Endodermal cell (in vitro differentiated cells): ENCODE measurements at regions not wholly inside any gene's neighbourhood (a gene's known extent, or its start where the extent isn't known, plus 50 kb on each side); places are given as distances from the start of the nearest gene placed in this dataset.

Experiments used
- DNase-seq: peaks from one replicate; pipeline ENCODE4 v3.0.0-alpha.2; 2017
- H3K27ac ChIP-seq: 2 replicates; pipeline ENCODE4 v1.5.1; 2013; ENCODE audit warnings: mild to moderate bottlenecking, low read depth, low read length, moderate library complexity
- H3K27me3 ChIP-seq: 2 replicates; pipeline ENCODE4 v1.6.1; 2013; ENCODE audit warnings: mild to moderate bottlenecking, low read length, moderate library complexity; ENCODE audit not compliant: insufficient read depth, control insufficient read depth, poor library complexity, severe bottlenecking
- H3K36me3 ChIP-seq: 2 replicates; pipeline ENCODE4 v1.7.0; 2013; ENCODE audit warnings: mild to moderate bottlenecking, low read length, moderate library complexity; ENCODE audit not compliant: control insufficient read depth, insufficient read depth
- H3K4me1 ChIP-seq: one replicate; pipeline ENCODE4 v1.7.0; 2013; ENCODE audit warnings: low read length; ENCODE audit not compliant: control insufficient read depth, insufficient read depth
- H3K4me3 ChIP-seq: 2 replicates; pipeline ENCODE4 v1.5.1; 2013; ENCODE audit warnings: mild to moderate bottlenecking, low read length, moderate library complexity
- H3K9ac ChIP-seq: 2 replicates; pipeline ENCODE4 v1.6.1; 2013; ENCODE audit warnings: mild to moderate bottlenecking, low read length, moderate library complexity; ENCODE audit not compliant: poor library complexity, severe bottlenecking; ENCODE audit errors: extremely low read depth
- H3K9me3 ChIP-seq: 2 replicates; pipeline ENCODE4 v1.6.1; 2013; ENCODE audit warnings: mild to moderate bottlenecking, low read length, moderate library complexity; ENCODE audit not compliant: control insufficient read depth
- H3K27ac Mint-ChIP-seq: 2 replicates; pipeline ENCODE4 v1.8.0; 2020; ENCODE audit warnings: mixed read lengths
- H3K27me3 Mint-ChIP-seq: 2 replicates; pipeline ENCODE4 v1.8.0; 2021; ENCODE audit warnings: mild to moderate bottlenecking, mixed read lengths; ENCODE audit not compliant: insufficient read depth
- H3K36me3 Mint-ChIP-seq: 2 replicates; pipeline ENCODE4 v1.8.0; 2020; ENCODE audit warnings: low read depth, mixed read lengths
- H3K4me1 Mint-ChIP-seq: 2 replicates; pipeline ENCODE4 v1.8.0; 2020; ENCODE audit warnings: mixed read lengths
- H3K4me3 Mint-ChIP-seq: 2 replicates; pipeline ENCODE4 v1.8.0; 2020; ENCODE audit warnings: mild to moderate bottlenecking, moderate library complexity, mixed read lengths
- H3K9me3 Mint-ChIP-seq: 2 replicates; pipeline ENCODE4 v1.8.0; 2020; ENCODE audit warnings: mild to moderate bottlenecking, mixed read lengths
- CTCF ChIP-seq: fragments of 200-600 bp; sonication (generic); conservative IDR thresholded peaks from 2 replicates; pipeline ENCODE4 v1.5.0; 2021; ENCODE audit warnings: antibody characterized with exemption, mild to moderate bottlenecking
- WGBS, 2 experiments: methylation state at CpG; one replicate each; pipeline versions ENCODE4 v1.1.5 to v1.1.7; 2013; ENCODE audit warnings: missing lambda C conversion rate in 2 of 2, mixed read lengths in 1 of 2; ENCODE audit not compliant: insufficient coverage in 1 of 2, insufficient read length in 1 of 2; 5-methylcytosine and 5-hydroxymethylcytosine counted together

GRCh38 chr10:132479024-132479602 lies 58.5 kb upstream of the INPP5A start:
- Mint-ChIP-seq H3K4me1 (no peaks in the 10 kb centered on the region), H3K4me3 (no peak overlapping the region), H3K9me3 (peaks cover 4% of the 10 kb centered on the region), H3K36me3 (no peaks in the 10 kb centered on the region), H3K27ac (no peak overlapping the region), H3K27me3 (peaks cover 5% of the 10 kb centered on the region)
- Histone ChIP-seq H3K9ac (no peak overlapping the region), H3K36me3 (no peaks in the 10 kb centered on the region), H3K27me3 (no peaks in the 10 kb centered on the region), H3K27ac (no peak overlapping the region), H3K9me3 (no peaks in the 10 kb centered on the region), H3K4me1 (no peaks in the 10 kb centered on the region), H3K4me3 (no peak overlapping the region)
- no peak for DNase-seq
- TF ChIP-seq CTCF, result no peak
- 96 to 97% methylated on average over 12 to 14 of the region's 14 CpGs for WGBS, 2 experiments

- TF ChIP-seq CTCF, result no peak
- H3K27ac Mint-ChIP-seq, result no peak overlapping the region
- DNase-seq, result no peak
- H3K4me3 ChIP-seq, result no peak overlapping the region
- H3K27me3 ChIP-seq, result no peaks in the 10 kb centered on the region
- no peaks in the 10 kb centered on the region for H3K9me3 ChIP-seq
- H3K27me3 Mint-ChIP-seq, result peaks cover 5% of the 10 kb centered on the region
- H3K27ac ChIP-seq, result no peak overlapping the region
- no peak overlapping the region for H3K9ac ChIP-seq
- no peaks in the 10 kb centered on the region for H3K36me3 Mint-ChIP-seq
- H3K4me3 Mint-ChIP-seq, result no peak overlapping the region
- no peaks in the 10 kb centered on the region for H3K4me1 Mint-ChIP-seq
- no peaks in the 10 kb centered on the region for H3K36me3 ChIP-seq
- no peaks in the 10 kb centered on the region for H3K4me1 ChIP-seq
- 89 to 94% methylated on average over 10 to 14 of the region's 14 CpGs for WGBS, 2 experiments
- H3K9me3 Mint-ChIP-seq, result peaks cover 4% of the 10 kb centered on the region
These were observed 57.9 kb upstream of the INPP5A start for GRCh38 chr10:132479603-132480221.

GRCh38 chr10:132480356-132480755 lies 57.2 kb upstream of the INPP5A start:
- Histone ChIP-seq H3K27me3 (no peaks in the 10 kb centered on the region), H3K4me1 (no peaks in the 10 kb centered on the region), H3K27ac (no peak overlapping the region), H3K9me3 (no peaks in the 10 kb centered on the region), H3K4me3 (no peak overlapping the region), H3K36me3 (no peaks in the 10 kb centered on the region), H3K9ac (no peak overlapping the region)
- no peak overlapping the region for H3K27ac Mint-ChIP-seq
- H3K27me3 Mint-ChIP-seq, result peaks cover 8% of the 10 kb centered on the region
- DNase-seq, result no peak
- H3K4me1 Mint-ChIP-seq, result no peaks in the 10 kb centered on the region
- H3K36me3 Mint-ChIP-seq, result no peaks in the 10 kb centered on the region
- peaks cover 4% of the 10 kb centered on the region for H3K9me3 Mint-ChIP-seq
- no peak overlapping the region for H3K4me3 Mint-ChIP-seq
- 90 to 93% methylated on average over 7 of the region's 7 CpGs for WGBS, 2 experiments
- TF ChIP-seq CTCF, result no peak
